HG03354 (cell line): ENCODE measurements at regions not wholly inside any gene's neighbourhood (a gene's known extent, or its start where the extent isn't known, plus 50 kb on each side); places are given as distances from the start of the nearest gene placed in this dataset.

Experiments
- ATAC-seq: cut with Tn5 transposase; IDR thresholded peaks from one replicate; pipeline ENCODE4 v1.9.1; 2021; ENCODE audit warnings: mild to moderate bottlenecking; ENCODE audit not compliant: unreplicated experiment, poor library complexity, severe bottlenecking

- ATAC-seq: no peak
Measured at GRCh38 chr1:191889623-191890003, 268.6 kb upstream of the RGS18 start.

GRCh38 chr1:191890433-191891088, 267.7 kb upstream of the RGS18 start:
- ATAC-seq: no peak

- no peak for ATAC-seq
Measured at GRCh38 chr1:191892716-191893115, 265.5 kb upstream of the RGS18 start.

- no peak for ATAC-seq
Measured at GRCh38 chr1:191895049-191895448, 263.2 kb upstream of the RGS18 start.

GRCh38 chr1:191895462-191896058, 262.7 kb upstream of the RGS18 start:
- no peak for ATAC-seq

GRCh38 chr1:191897134-191897533, 261.1 kb upstream of the RGS18 start:
- ATAC-seq: no peak

- no peak for ATAC-seq
Measured at GRCh38 chr1:191901651-191902050, 256.6 kb upstream of the RGS18 start.

- no peak for ATAC-seq
Measured at GRCh38 chr1:191904991-191905390, 253.3 kb upstream of the RGS18 start.

GRCh38 chr1:191905781-191906180, 252.5 kb upstream of the RGS18 start:
- no peak for ATAC-seq

- no peak for ATAC-seq
Measured at GRCh38 chr1:191907121-191907520, 251.1 kb upstream of the RGS18 start.

- no peak for ATAC-seq
Measured at GRCh38 chr1:191910245-191910644, 248.0 kb upstream of the RGS18 start.

- peak; percentile 85 for ATAC-seq
Measured at GRCh38 chr1:191912517-191912916, 245.7 kb upstream of the RGS18 start.

GRCh38 chr1:191913260-191913977, 244.8 kb upstream of the RGS18 start:
- ATAC-seq: no peak

GRCh38 chr1:191929383-191929782, 228.9 kb upstream of the RGS18 start:
- ATAC-seq: no peak

- ATAC-seq: no peak
Measured at GRCh38 chr1:191943684-191944083, 214.6 kb upstream of the RGS18 start.

GRCh38 chr1:191953526-191953925, 204.7 kb upstream of the RGS18 start:
- ATAC-seq: no peak

- ATAC-seq: no peak
Measured at GRCh38 chr1:191959856-191960255, 198.4 kb upstream of the RGS18 start.

GRCh38 chr1:191963286-191963685, 195.0 kb upstream of the RGS18 start:
- ATAC-seq: no peak

- ATAC-seq: no peak
Measured at GRCh38 chr1:191963781-191964455, 194.3 kb upstream of the RGS18 start.

- ATAC-seq: no peak
Measured at GRCh38 chr1:191969290-191969689, 189.0 kb upstream of the RGS18 start.

- ATAC-seq: no peak
Measured at GRCh38 chr1:191970116-191970515, 188.1 kb upstream of the RGS18 start.
